OCI-LY1 (cell line): ENCODE measurements at regions not wholly inside any gene's neighbourhood (a gene's known extent, or its start where the extent isn't known, plus 50 kb on each side); places are given as distances from the start of the nearest gene placed in this dataset.

Experiments
- H2AFZ ChIP-seq: fragments of 200-600 bp; sonication (generic), shearing (Covaris generic); 2 replicates; pipeline ENCODE4 v1.6.0; 2014; ENCODE audit warnings: antibody characterized with exemption, mild to moderate bottlenecking, low read length
- H3F3A ChIP-seq: fragments of 200-600 bp; sonication (generic), shearing (Covaris generic); 2 replicates; pipeline ENCODE4 v1.6.0; 2014; ENCODE audit warnings: mild to moderate bottlenecking, antibody characterized with exemption, low read length, moderate library complexity; ENCODE audit not compliant: insufficient read depth
- H3K27ac ChIP-seq: fragments of 200-600 bp; sonication (generic); 2 replicates; pipeline ENCODE4 v1.5.1; 2014; ENCODE audit warnings: low read length, mixed run types, mild to moderate bottlenecking, low read depth; ENCODE audit not compliant: poor library complexity, severe bottlenecking
- H3K27me3 ChIP-seq: fragments of 200-600 bp; sonication (generic); 2 replicates; pipeline ENCODE4 v1.6.0; 2014; ENCODE audit warnings: antibody characterized with exemption, mild to moderate bottlenecking, low read length, moderate library complexity; ENCODE audit not compliant: insufficient read depth
- H3K36me3 ChIP-seq: fragments of 200-600 bp; sonication (generic); 2 replicates; pipeline ENCODE4 v1.6.1; 2014; ENCODE audit warnings: mild to moderate bottlenecking, antibody characterized with exemption, low read length, moderate library complexity, mixed read lengths; ENCODE audit not compliant: insufficient read depth
- H3K4me1 ChIP-seq: fragments of 200-600 bp; sonication (generic); 2 replicates; pipeline ENCODE4 v1.5.1; 2014; ENCODE audit warnings: mild to moderate bottlenecking, low read length, moderate library complexity; ENCODE audit not compliant: insufficient read depth, severe bottlenecking
- H3K4me2 ChIP-seq: fragments of 200-600 bp; sonication (generic), shearing (Covaris generic); 2 replicates; pipeline ENCODE4 v1.6.1; 2014; ENCODE audit warnings: low read length
- H3K4me3 ChIP-seq: fragments of 200-600 bp; sonication (generic); 2 replicates; pipeline ENCODE4 v1.5.1; 2014; ENCODE audit warnings: low read length, low read depth, mild to moderate bottlenecking, mixed read lengths; ENCODE audit not compliant: poor library complexity, severe bottlenecking
- H3K79me2 ChIP-seq: fragments of 200-600 bp; shearing (Covaris generic); 2 replicates; pipeline ENCODE4 v1.6.1; 2016; ENCODE audit warnings: mixed run types, low read length, mixed read lengths; ENCODE audit not compliant: insufficient read depth
- H3K9ac ChIP-seq: fragments of 200-600 bp; sonication (generic), shearing (Covaris generic); 2 replicates; pipeline ENCODE4 v1.6.1; 2014; ENCODE audit warnings: mild to moderate bottlenecking, low read length, mixed read lengths
- H3K9me2 ChIP-seq: fragments of 200-600 bp; sonication (generic), shearing (Covaris generic); 2 replicates; pipeline ENCODE4 v1.6.1; 2014; ENCODE audit warnings: low read depth, mild to moderate bottlenecking, low read length, mixed read lengths
- H3K9me3 ChIP-seq: fragments of 200-600 bp; shearing (Covaris generic); 2 replicates; pipeline ENCODE4 v1.6.1; 2014; ENCODE audit warnings: low read length, mixed read lengths
- H4K20me1 ChIP-seq: fragments of 200-600 bp; sonication (generic), shearing (Covaris generic); 2 replicates; pipeline ENCODE4 v1.6.0; 2016; ENCODE audit warnings: mild to moderate bottlenecking, low read length; ENCODE audit not compliant: insufficient read depth
- CTCF ChIP-seq: fragments of 200-600 bp; sonication (generic), shearing (Covaris generic); IDR thresholded peaks from 2 replicates; pipeline ENCODE4 v1.5.1; 2017; ENCODE audit warnings: mild to moderate bottlenecking, antibody characterized with exemption, low read length, moderate library complexity, mixed read lengths
- EZH2 ChIP-seq: fragments of 200-600 bp; sonication (generic), shearing (Covaris generic); IDR thresholded peaks from 2 replicates; pipeline ENCODE4 v1.8.0; 2017; ENCODE audit warnings: borderline replicate concordance, mixed run types, mild to moderate bottlenecking, antibody characterized with exemption, low read length, moderate library complexity, mixed read lengths

- H3K4me3 ChIP-seq = no peak overlapping the region
- no peaks in the 10 kb centered on the region for H4K20me1 ChIP-seq
- H3K9me3 ChIP-seq = no peaks in the 10 kb centered on the region
- no peaks in the 10 kb centered on the region for H3F3A ChIP-seq
- no peaks in the 10 kb centered on the region for H3K9me2 ChIP-seq
- H2AFZ ChIP-seq = no peak overlapping the region
- H3K4me2 ChIP-seq = no peak overlapping the region
- H3K9ac ChIP-seq = no peak overlapping the region
- no peaks in the 10 kb centered on the region for H3K27me3 ChIP-seq
- TF ChIP-seq EZH2 (no peak), CTCF (no peak)
- no peaks in the 10 kb centered on the region for H3K4me1 ChIP-seq
- no peak overlapping the region for H3K27ac ChIP-seq
- H3K79me2 ChIP-seq = no peaks in the 10 kb centered on the region
- H3K36me3 ChIP-seq = no peaks in the 10 kb centered on the region
Measured at GRCh38 chr19:29404015-29404414, 121.8 kb upstream of the VSTM2B start.

- H3K9me3 ChIP-seq = no peaks in the 10 kb centered on the region
- TF ChIP-seq CTCF = no peak
- no peak for TF ChIP-seq EZH2
- H3F3A ChIP-seq = no peaks in the 10 kb centered on the region
- H3K79me2 ChIP-seq = no peaks in the 10 kb centered on the region
- no peak overlapping the region for H3K9ac ChIP-seq
- no peak overlapping the region for H2AFZ ChIP-seq
- H3K4me1 ChIP-seq = no peaks in the 10 kb centered on the region
- H3K27ac ChIP-seq = no peak overlapping the region
- H4K20me1 ChIP-seq = no peaks in the 10 kb centered on the region
- H3K4me3 ChIP-seq = no peak overlapping the region
- no peaks in the 10 kb centered on the region for H3K9me2 ChIP-seq
- no peaks in the 10 kb centered on the region for H3K36me3 ChIP-seq
- no peak overlapping the region for H3K4me2 ChIP-seq
- no peaks in the 10 kb centered on the region for H3K27me3 ChIP-seq
Measured at GRCh38 chr19:29404951-29405727, 120.7 kb upstream of the VSTM2B start.

GRCh38 chr19:29405728-29405995 lies 120.1 kb upstream of the VSTM2B start:
- no peaks in the 10 kb centered on the region for H3K36me3 ChIP-seq
- H3K9me2 ChIP-seq = no peaks in the 10 kb centered on the region
- no peaks in the 10 kb centered on the region for H3K27me3 ChIP-seq
- no peaks in the 10 kb centered on the region for H3F3A ChIP-seq
- H3K9ac ChIP-seq = no peak overlapping the region
- no peak overlapping the region for H3K27ac ChIP-seq
- H3K79me2 ChIP-seq = no peaks in the 10 kb centered on the region
- H3K4me3 ChIP-seq = no peak overlapping the region
- TF ChIP-seq EZH2 = no peak
- no peak for TF ChIP-seq CTCF
- H3K4me1 ChIP-seq = no peaks in the 10 kb centered on the region
- no peaks in the 10 kb centered on the region for H4K20me1 ChIP-seq
- no peak overlapping the region for H2AFZ ChIP-seq
- H3K9me3 ChIP-seq = no peaks in the 10 kb centered on the region
- no peak overlapping the region for H3K4me2 ChIP-seq
